ENCODE measurements at regions not wholly inside any gene's neighbourhood (a gene's known extent, or its start where the extent isn't known, plus 50 kb on each side); places are given as distances from the start of the nearest gene placed in this dataset.
"Not testable (repeated sequence)": the region's sequence is repeated elsewhere in the genome, so short reads cannot be mapped to it uniquely, and the experiment has no call there.

DNA sequence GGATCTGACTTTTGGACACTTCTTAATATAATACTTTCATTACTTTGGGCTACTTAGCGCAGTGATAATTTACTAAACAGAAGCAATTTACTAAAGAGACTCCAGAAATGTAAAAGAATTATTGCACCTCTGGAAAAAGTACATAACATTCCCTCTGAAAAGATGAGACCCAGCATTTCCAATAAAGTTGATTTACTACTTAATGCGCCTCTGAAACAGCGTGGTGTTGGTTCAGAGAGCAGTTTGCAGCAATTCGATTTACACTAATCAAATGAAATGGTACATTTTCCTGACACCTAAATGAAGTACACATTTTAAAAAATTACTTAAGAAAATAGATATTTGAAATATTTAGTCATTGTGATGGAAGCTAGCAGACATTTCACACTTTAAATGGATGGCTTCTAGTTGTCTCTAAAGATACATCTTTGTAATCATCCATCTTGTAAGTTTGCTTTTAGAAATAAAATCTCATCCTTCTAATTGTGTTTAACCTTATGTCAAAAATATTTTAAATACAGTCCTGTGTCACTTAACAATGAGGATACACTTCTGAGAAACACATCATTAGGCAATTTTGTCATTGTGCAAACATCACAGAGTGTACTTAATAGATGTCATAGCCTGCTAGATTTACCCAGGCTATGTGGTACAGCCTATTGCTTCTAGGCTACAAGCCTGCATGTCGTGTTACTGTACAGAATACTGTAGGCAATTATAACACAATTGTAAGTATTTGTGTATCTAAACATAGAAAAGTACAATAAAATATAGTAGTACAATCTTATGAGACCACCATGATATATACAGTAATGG lies 284.6 kb upstream of the UBE2E3 start:
- H3K4me1 ChIP-seq = no peaks in the 10 kb centered on the region

DNA sequence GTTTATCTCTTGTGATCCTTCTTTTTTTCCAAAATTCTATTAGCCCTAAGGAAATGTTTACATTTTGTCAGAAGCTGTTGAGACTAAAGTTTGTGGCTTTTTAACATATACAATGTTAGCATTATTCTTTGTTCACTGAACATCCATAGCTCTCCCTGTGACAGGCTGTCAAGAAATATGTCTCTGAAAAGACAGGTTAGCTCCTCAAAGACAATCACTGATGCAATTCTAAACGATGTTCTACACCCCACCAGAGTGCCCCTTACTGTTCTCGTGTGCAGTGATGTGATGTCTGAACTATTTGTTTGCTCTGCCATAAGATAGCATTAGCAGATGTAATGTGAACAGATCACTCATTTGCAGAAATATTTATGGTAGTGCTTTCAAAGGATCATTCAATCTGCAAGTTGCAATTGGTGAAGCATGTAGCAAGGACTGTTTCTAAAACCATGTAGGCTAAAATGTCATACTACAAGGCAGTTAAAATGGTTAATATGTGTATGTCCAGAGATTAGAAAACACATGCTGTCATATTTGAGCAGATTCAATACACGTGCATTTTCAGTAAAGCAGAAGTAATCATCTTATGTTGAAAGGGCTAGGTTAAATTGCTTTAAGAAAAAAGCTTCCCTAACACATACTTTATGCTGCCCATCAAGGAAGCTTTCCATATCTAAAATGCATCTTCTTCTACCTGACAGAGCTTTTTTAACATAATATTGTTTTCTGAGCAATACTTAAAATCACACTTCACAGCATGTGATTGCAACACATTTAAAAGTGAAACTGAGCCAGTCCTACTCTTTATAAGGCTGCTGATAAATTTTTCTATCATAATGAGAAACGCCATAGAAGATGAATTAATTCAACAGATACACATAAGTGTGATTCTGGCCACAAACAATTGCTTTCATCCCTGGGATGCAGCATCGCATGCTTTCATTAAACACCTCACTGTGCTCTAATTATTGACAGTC lies 285.7 kb upstream of the UBE2E3 start:
- Histone ChIP-seq H3K9me3 (ENCODE audit: control insufficient read depth, low read length) (no peaks in the 10 kb centered on the region), H3K27me3 (ENCODE audit: control insufficient read depth, insufficient read depth, low read length) (no peaks in the 10 kb centered on the region), H3K36me3 (ENCODE audit: control insufficient read depth, insufficient read depth, low read length) (no peaks in the 10 kb centered on the region), H3K4me3 (ENCODE audit: low read depth, low read length) (no peak overlapping the region), H3K4me2 (ENCODE audit: low read length) (no peak overlapping the region), H2AFZ (no peak overlapping the region), H3K79me2 (no peaks in the 10 kb centered on the region), H3K9ac (no peak overlapping the region), H3K4me1 (no peaks in the 10 kb centered on the region), H3K27ac (no peak overlapping the region)
- no peak for TF ChIP-seq CTCF (IDR thresholded peaks at IDR 0.05)

More for the DNA sequence above, 284.6 kb upstream of the UBE2E3 start:
- Histone ChIP-seq H3K9me3 (ENCODE audit: control insufficient read depth, low read length) (no peaks in the 10 kb centered on the region), H3K79me2 (no peaks in the 10 kb centered on the region), H3K27ac (no peak overlapping the region), H2AFZ (no peak overlapping the region), H3K27me3 (ENCODE audit: control insufficient read depth, insufficient read depth, low read length) (no peaks in the 10 kb centered on the region), H3K4me3 (ENCODE audit: low read depth, low read length) (no peak overlapping the region), H3K4me2 (ENCODE audit: low read length) (no peak overlapping the region), H3K9ac (no peak overlapping the region), H3K36me3 (ENCODE audit: control insufficient read depth, insufficient read depth, low read length) (no peaks in the 10 kb centered on the region)
- no peak for TF ChIP-seq CTCF (IDR thresholded peaks at IDR 0.05)

- Histone ChIP-seq H3K27me3 (ENCODE audit: control insufficient read depth, insufficient read depth, low read length) (no peaks in the 10 kb centered on the region), H3K27ac (no peak overlapping the region), H3K9ac (no peak overlapping the region), H3K9me3 (ENCODE audit: control insufficient read depth, low read length) (no peaks in the 10 kb centered on the region), H3K36me3 (ENCODE audit: control insufficient read depth, insufficient read depth, low read length) (no peaks in the 10 kb centered on the region), H2AFZ (no peak overlapping the region), H3K4me1 (no peaks in the 10 kb centered on the region), H3K4me2 (ENCODE audit: low read length) (no peak overlapping the region), H3K4me3 (ENCODE audit: low read depth, low read length) (no peak overlapping the region), H3K79me2 (no peaks in the 10 kb centered on the region)
- TF ChIP-seq CTCF (IDR thresholded peaks at IDR 0.05) = no peak
Observed at GRCh38 chr2:180692322-180692721, 288.1 kb upstream of the UBE2E3 start.

DNA sequence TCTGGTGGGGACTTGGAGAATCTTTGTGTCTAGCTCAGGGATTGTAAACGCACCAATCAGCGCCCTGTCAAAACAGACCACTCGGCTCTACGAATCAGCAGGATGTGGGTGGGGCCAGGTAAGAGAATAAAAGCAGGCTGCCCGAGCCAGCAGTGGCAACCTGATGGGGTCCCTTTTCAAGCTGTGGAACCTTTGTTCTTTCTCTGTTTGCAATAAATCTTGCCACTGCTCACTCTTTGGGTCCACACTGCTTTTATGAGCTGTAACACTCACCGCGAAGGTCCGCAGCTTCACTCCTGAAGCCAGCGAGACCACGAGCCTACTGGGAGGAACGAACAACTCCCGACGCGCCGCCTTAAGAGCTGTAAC lies 288.6 kb upstream of the UBE2E3 start:
- H2AFZ ChIP-seq = not testable (repeated sequence)

DNA sequence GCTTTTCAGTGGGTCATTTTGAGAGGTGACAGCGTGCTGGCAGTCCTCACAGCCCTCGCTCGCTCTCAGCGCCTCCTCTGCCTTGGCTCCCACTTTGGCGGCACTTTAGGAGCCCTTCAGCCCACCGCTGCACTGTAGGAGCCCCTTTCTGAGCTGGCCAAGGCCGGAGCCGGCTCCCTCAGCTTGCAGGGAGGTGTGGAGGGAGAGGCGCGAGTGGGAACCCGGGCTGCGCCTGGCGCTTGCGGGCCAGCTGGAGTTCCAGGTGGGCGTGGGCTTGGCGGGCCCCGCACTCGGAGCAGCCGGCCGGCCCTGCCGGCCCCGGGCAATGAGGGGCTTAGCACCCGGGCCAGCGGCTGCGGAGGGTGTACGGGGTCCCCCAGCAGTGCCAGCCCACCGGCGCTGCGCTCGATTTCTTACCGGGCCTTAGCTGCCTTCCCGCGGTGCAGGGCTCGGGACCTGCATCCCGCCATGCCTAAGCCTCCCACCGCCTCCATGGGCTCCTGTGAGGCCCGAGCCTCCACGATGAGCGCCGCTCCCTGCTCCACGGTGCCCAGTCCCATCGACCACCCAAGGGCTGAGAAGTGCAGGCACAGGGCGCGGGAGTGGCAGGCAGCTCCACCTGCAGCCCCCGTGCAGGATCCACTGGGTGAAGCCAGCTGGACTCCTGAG lies 289.1 kb upstream of the UBE2E3 start:
- not testable (repeated sequence) for H3K4me2 ChIP-seq (ENCODE audit: low read length); H3K36me3 ChIP-seq (ENCODE audit: control insufficient read depth, insufficient read depth, low read length); H3K27ac ChIP-seq; H2AFZ ChIP-seq; H3K79me2 ChIP-seq; H3K27me3 ChIP-seq (ENCODE audit: control insufficient read depth, insufficient read depth, low read length); H3K9me3 ChIP-seq (ENCODE audit: control insufficient read depth, low read length); H3K4me1 ChIP-seq; H3K9ac ChIP-seq; H3K4me3 ChIP-seq (ENCODE audit: low read depth, low read length)

More for the DNA sequence above, 288.6 kb upstream of the UBE2E3 start:
- H3K9me3 ChIP-seq (ENCODE audit: control insufficient read depth, low read length); H3K9ac ChIP-seq; H3K27ac ChIP-seq; H3K36me3 ChIP-seq (ENCODE audit: control insufficient read depth, insufficient read depth, low read length); H3K4me1 ChIP-seq; H3K27me3 ChIP-seq (ENCODE audit: control insufficient read depth, insufficient read depth, low read length); H3K4me2 ChIP-seq (ENCODE audit: low read length); H3K4me3 ChIP-seq (ENCODE audit: low read depth, low read length); H3K79me2 ChIP-seq: not testable (repeated sequence)

All from parathyroid adenoma (tissue), 2 donors.